Activated naive CD4-positive, alpha-beta T cell treated with anti-CD3 and anti-CD28 coated beads, Interleukin-2, amount 50 U/mL, for 24 hours (primary cell): ENCODE measurements at regions not wholly inside any gene's neighbourhood (a gene's known extent, or its start where the extent isn't known, plus 50 kb on each side); places are given as distances from the start of the nearest gene placed in this dataset.

Experiments
- H3K27ac Mint-ChIP-seq: one replicate; pipeline ENCODE4 v1.8.0; 2021; ENCODE audit warnings: mild to moderate bottlenecking, mixed read lengths
- H3K27me3 Mint-ChIP-seq: one replicate; pipeline ENCODE4 v1.8.0; 2021; ENCODE audit warnings: mixed read lengths
- H3K36me3 Mint-ChIP-seq: one replicate; pipeline ENCODE4 v1.8.0; 2021; ENCODE audit warnings: mixed read lengths
- H3K4me1 Mint-ChIP-seq: one replicate; pipeline ENCODE4 v1.8.0; 2021; ENCODE audit warnings: mixed read lengths
- H3K4me3 Mint-ChIP-seq: one replicate; pipeline ENCODE4 v1.8.0; 2021; ENCODE audit warnings: mild to moderate bottlenecking, mixed read lengths
- H3K9me3 Mint-ChIP-seq: one replicate; pipeline ENCODE4 v1.8.0; 2021; ENCODE audit warnings: mixed read lengths

GRCh38 chr13:104143760-104144416 is 1077.7 kb upstream of the SLC10A2 start:
- no peak overlapping the region for H3K4me3 Mint-ChIP-seq
- H3K27me3 Mint-ChIP-seq = no peaks in the 10 kb centered on the region
- no peaks in the 10 kb centered on the region for H3K9me3 Mint-ChIP-seq
- no peaks in the 10 kb centered on the region for H3K4me1 Mint-ChIP-seq
- no peak overlapping the region for H3K27ac Mint-ChIP-seq
- H3K36me3 Mint-ChIP-seq = no peaks in the 10 kb centered on the region

GRCh38 chr13:104140552-104140951 is 1074.3 kb upstream of the SLC10A2 start:
- Mint-ChIP-seq H3K4me3 (no peak overlapping the region), H3K27me3 (no peaks in the 10 kb centered on the region), H3K4me1 (no peaks in the 10 kb centered on the region)

GRCh38 chr13:104137416-104137815 is 1071.2 kb upstream of the SLC10A2 start:
- Mint-ChIP-seq H3K27ac (no peak overlapping the region), H3K4me3 (no peak overlapping the region), H3K4me1 (no peaks in the 10 kb centered on the region), H3K27me3 (no peaks in the 10 kb centered on the region), H3K36me3 (no peaks in the 10 kb centered on the region), H3K9me3 (no peaks in the 10 kb centered on the region)

More at GRCh38 chr13:104140552-104140951, 1074.3 kb upstream of the SLC10A2 start:
- Mint-ChIP-seq H3K27ac (no peak overlapping the region), H3K36me3 (no peaks in the 10 kb centered on the region), H3K9me3 (no peaks in the 10 kb centered on the region)

GRCh38 chr13:104132849-104133248 is 1066.6 kb upstream of the SLC10A2 start:
- H3K27ac Mint-ChIP-seq = no peak overlapping the region
- no peaks in the 10 kb centered on the region for H3K36me3 Mint-ChIP-seq
- no peak overlapping the region for H3K4me3 Mint-ChIP-seq
- H3K27me3 Mint-ChIP-seq = no peaks in the 10 kb centered on the region
- no peaks in the 10 kb centered on the region for H3K9me3 Mint-ChIP-seq
- no peaks in the 10 kb centered on the region for H3K4me1 Mint-ChIP-seq

GRCh38 chr13:104114101-104114500 is 1047.9 kb upstream of the SLC10A2 start:
- no peaks in the 10 kb centered on the region for H3K36me3 Mint-ChIP-seq
- H3K27ac Mint-ChIP-seq = no peak overlapping the region
- H3K4me1 Mint-ChIP-seq = no peaks in the 10 kb centered on the region
- no peaks in the 10 kb centered on the region for H3K9me3 Mint-ChIP-seq
- H3K4me3 Mint-ChIP-seq = no peak overlapping the region
- no peaks in the 10 kb centered on the region for H3K27me3 Mint-ChIP-seq

GRCh38 chr13:104111031-104111430 is 1044.8 kb upstream of the SLC10A2 start:
- Mint-ChIP-seq H3K4me3 (no peak overlapping the region), H3K4me1 (no peaks in the 10 kb centered on the region), H3K9me3 (no peaks in the 10 kb centered on the region), H3K36me3 (no peaks in the 10 kb centered on the region), H3K27ac (no peak overlapping the region), H3K27me3 (no peaks in the 10 kb centered on the region)

GRCh38 chr13:104106705-104107393 is 1040.6 kb upstream of the SLC10A2 start:
- Mint-ChIP-seq H3K36me3 (no peaks in the 10 kb centered on the region), H3K9me3 (no peaks in the 10 kb centered on the region), H3K4me3 (no peak overlapping the region), H3K4me1 (no peaks in the 10 kb centered on the region), H3K27me3 (no peaks in the 10 kb centered on the region), H3K27ac (no peak overlapping the region)

GRCh38 chr13:104105418-104106355 is 1039.5 kb upstream of the SLC10A2 start:
- Mint-ChIP-seq H3K4me1 (no peaks in the 10 kb centered on the region), H3K4me3 (no peak overlapping the region), H3K27ac (no peak overlapping the region), H3K9me3 (peaks cover 2% of the 10 kb centered on the region), H3K27me3 (no peaks in the 10 kb centered on the region), H3K36me3 (no peaks in the 10 kb centered on the region)

GRCh38 chr13:104099750-104100149 is 1033.5 kb upstream of the SLC10A2 start:
- H3K27me3 Mint-ChIP-seq = no peaks in the 10 kb centered on the region
- no peaks in the 10 kb centered on the region for H3K36me3 Mint-ChIP-seq
- H3K4me3 Mint-ChIP-seq = no peak overlapping the region
- H3K9me3 Mint-ChIP-seq = peaks cover 16% of the 10 kb centered on the region
- no peak overlapping the region for H3K27ac Mint-ChIP-seq
- no peaks in the 10 kb centered on the region for H3K4me1 Mint-ChIP-seq

GRCh38 chr13:104098421-104098820 is 1032.2 kb upstream of the SLC10A2 start:
- no peak overlapping the region for H3K27ac Mint-ChIP-seq
- no peaks in the 10 kb centered on the region for H3K4me1 Mint-ChIP-seq
- peaks cover 16% of the 10 kb centered on the region for H3K9me3 Mint-ChIP-seq

GRCh38 chr13:104086759-104087158 is 1020.5 kb upstream of the SLC10A2 start:
- no peaks in the 10 kb centered on the region for H3K27me3 Mint-ChIP-seq
- no peaks in the 10 kb centered on the region for H3K36me3 Mint-ChIP-seq
- no peaks in the 10 kb centered on the region for H3K4me1 Mint-ChIP-seq
- peaks cover 9% of the 10 kb centered on the region for H3K9me3 Mint-ChIP-seq
- no peak overlapping the region for H3K4me3 Mint-ChIP-seq
- H3K27ac Mint-ChIP-seq = no peak overlapping the region

More at GRCh38 chr13:104098421-104098820, 1032.2 kb upstream of the SLC10A2 start:
- Mint-ChIP-seq H3K36me3 (no peaks in the 10 kb centered on the region), H3K4me3 (no peak overlapping the region), H3K27me3 (no peaks in the 10 kb centered on the region)

- no peaks in the 10 kb centered on the region for H3K27me3 Mint-ChIP-seq
Measured at GRCh38 chr13:104086210-104086609, 1020.0 kb upstream of the SLC10A2 start.

GRCh38 chr13:104085611-104086010 is 1019.4 kb upstream of the SLC10A2 start:
- H3K36me3 Mint-ChIP-seq = no peaks in the 10 kb centered on the region
- H3K27me3 Mint-ChIP-seq = no peaks in the 10 kb centered on the region
- peaks cover 9% of the 10 kb centered on the region for H3K9me3 Mint-ChIP-seq
- no peaks in the 10 kb centered on the region for H3K4me1 Mint-ChIP-seq
- H3K27ac Mint-ChIP-seq = no peak overlapping the region
- no peak overlapping the region for H3K4me3 Mint-ChIP-seq

More at GRCh38 chr13:104086210-104086609, 1020.0 kb upstream of the SLC10A2 start:
- Mint-ChIP-seq H3K4me3 (no peak overlapping the region), H3K9me3 (peaks cover 9% of the 10 kb centered on the region), H3K36me3 (no peaks in the 10 kb centered on the region), H3K4me1 (no peaks in the 10 kb centered on the region), H3K27ac (no peak overlapping the region)

- Mint-ChIP-seq H3K4me1 (no peaks in the 10 kb centered on the region), H3K27ac (no peak overlapping the region), H3K27me3 (no peaks in the 10 kb centered on the region), H3K4me3 (no peak overlapping the region), H3K9me3 (peaks cover 7% of the 10 kb centered on the region), H3K36me3 (no peaks in the 10 kb centered on the region)
Measured at GRCh38 chr13:104074326-104074725, 1008.1 kb upstream of the SLC10A2 start.

GRCh38 chr13:104071806-104072205 is 1005.6 kb upstream of the SLC10A2 start:
- Mint-ChIP-seq H3K4me3 (no peak overlapping the region), H3K36me3 (no peaks in the 10 kb centered on the region), H3K9me3 (peaks cover 7% of the 10 kb centered on the region), H3K27ac (no peak overlapping the region), H3K27me3 (no peaks in the 10 kb centered on the region), H3K4me1 (no peaks in the 10 kb centered on the region)

- H3K36me3 Mint-ChIP-seq = no peaks in the 10 kb centered on the region
- no peak overlapping the region for H3K27ac Mint-ChIP-seq
- H3K4me3 Mint-ChIP-seq = no peak overlapping the region
- H3K4me1 Mint-ChIP-seq = no peaks in the 10 kb centered on the region
- H3K9me3 Mint-ChIP-seq = no peaks in the 10 kb centered on the region
- no peaks in the 10 kb centered on the region for H3K27me3 Mint-ChIP-seq
Measured at GRCh38 chr13:104065328-104065727, 999.1 kb upstream of the SLC10A2 start.
